Breast epithelium (tissue), 4 donors: ENCODE measurements at regions not wholly inside any gene's neighbourhood (a gene's known extent, or its start where the extent isn't known, plus 50 kb on each side); places are given as distances from the start of the nearest gene placed in this dataset.

ENCODE experiments used
- DNase-seq, 2 donors: peaks; one replicate each; pipeline ENCODE4 v3.0.0-alpha.2; 2019; ENCODE audit warnings: low spot score in 2 of 2
- H3K27ac ChIP-seq, 2 donors: fragments of 200-600 bp; sonication (generic) in 1 of 2; one replicate each; pipeline ENCODE4 v1.5.1; 2016 to 2019; ENCODE audit warnings: mild to moderate bottlenecking in 1 of 2
- H3K27me3 ChIP-seq, 2 donors: fragments of 200-600 bp; sonication (generic) in 1 of 2; one replicate each; pipeline versions ENCODE4 v1.5.1 to v1.6.0; 2017 to 2019; ENCODE audit warnings: control low read depth in 1 of 2, mild to moderate bottlenecking in 1 of 2
- H3K36me3 ChIP-seq: fragments of 200-600 bp; one replicate; pipeline ENCODE4 v1.5.1; 2019
- H3K4me1 ChIP-seq, 2 donors: fragments of 200-600 bp; sonication (generic); one replicate each; pipeline ENCODE4 v1.5.1; 2016 to 2019; ENCODE audit warnings: control low read depth in 1 of 2
- H3K4me3 ChIP-seq, 3 donors: fragments of 200-600 bp; sonication (generic); 1 replicate in 2 of 3; 2 replicates in 1 of 3; pipeline ENCODE4 v1.5.1; 2016 to 2019; ENCODE audit warnings: mild to moderate bottlenecking in 3 of 3, moderate library complexity in 2 of 3
- H3K9me3 ChIP-seq, 2 donors: fragments of 200-600 bp; sonication (generic) in 1 of 2; one replicate each; pipeline ENCODE4 v1.5.1; 2016 to 2019; ENCODE audit warnings: control low read depth in 1 of 2
- CTCF ChIP-seq, 3 donors: fragments of 450-650 bp; IDR thresholded peaks; one replicate each; pipeline ENCODE4 v1.5.1; 2016 to 2017; ENCODE audit warnings: antibody characterized with exemption in 3 of 3, mild to moderate bottlenecking in 3 of 3, moderate library complexity in 3 of 3
- POLR2A ChIP-seq: fragments of 450-650 bp; IDR thresholded peaks from one replicate; pipeline ENCODE4 v1.6.1; 2016; ENCODE audit warnings: antibody characterized with exemption, mild to moderate bottlenecking, moderate library complexity
- POLR2AphosphoS5 ChIP-seq, 3 donors: sonication (generic); formaldehyde crosslinking; IDR thresholded peaks; one replicate each; pipeline ENCODE4 v1.6.1; 2017; ENCODE audit warnings: antibody characterized with exemption in 3 of 3
- intact Hi-C: fragments of 100-400 bp; cut with DNase I; formaldehyde crosslinking; loops from one replicate; pipeline ENCODE4 v1.15.1; 2023; ENCODE audit warnings: low total_unique reads

DNA sequence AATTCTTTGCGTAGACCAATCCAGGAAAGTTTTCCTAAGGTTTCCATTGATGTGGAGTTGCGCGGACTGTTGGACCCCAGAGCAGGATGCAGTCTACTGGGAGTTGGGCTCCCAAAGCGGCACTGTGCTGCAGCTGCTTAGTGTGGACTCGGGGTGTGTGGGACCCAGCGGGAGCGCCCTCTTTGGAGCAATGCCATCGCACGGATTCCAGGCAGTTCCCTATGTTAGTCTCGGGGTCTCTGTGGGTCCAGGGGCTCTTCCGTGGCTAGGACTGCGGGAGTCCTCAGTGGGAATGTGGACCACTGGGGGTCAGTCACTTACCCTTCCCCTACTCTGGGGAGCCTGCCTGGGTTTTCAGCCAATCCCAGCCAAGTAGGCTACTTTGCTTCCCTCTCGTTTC, 151.7 kb upstream of the OLIG3 start:
- intact Hi-C loops: no loop called here
- H3K27ac ChIP-seq: no peak overlapping the region

DNA sequence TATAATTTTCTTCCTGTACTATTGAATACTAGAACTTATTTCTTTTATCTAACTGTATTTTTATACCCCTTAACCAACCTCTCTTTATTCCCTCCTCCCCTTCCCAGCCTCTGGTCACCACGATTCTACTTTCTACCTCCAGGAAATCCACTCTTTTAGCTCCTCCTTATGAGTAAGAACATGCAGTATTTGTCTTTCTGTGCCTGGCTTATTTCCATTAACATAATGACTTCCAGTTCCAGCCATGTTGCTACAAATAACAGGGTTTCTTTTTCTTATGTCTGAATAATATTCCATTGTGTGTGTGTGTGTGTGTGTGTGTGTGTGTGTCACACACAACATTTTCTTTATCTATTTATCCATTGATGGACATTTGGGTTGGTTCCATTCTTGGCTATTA, 152.3 kb upstream of the OLIG3 start:
- no peak for TF ChIP-seq POLR2AphosphoS5 (IDR thresholded peaks at IDR 0.05)
- TF ChIP-seq CTCF (IDR thresholded peaks at IDR 0.05): no peak
- no peak for TF ChIP-seq POLR2A
- intact Hi-C loops: no loop called here
- Histone ChIP-seq H3K27ac (no peak overlapping the region), H3K9me3 (no peaks in the 10 kb centered on the region), H3K4me1 (no peaks in the 10 kb centered on the region), H3K4me3 (no peak overlapping the region), H3K36me3 (no peaks in the 10 kb centered on the region), H3K27me3 (no peaks in the 10 kb centered on the region)
- no peak for DNase-seq

More for the DNA sequence above, 151.7 kb upstream of the OLIG3 start:
- Histone ChIP-seq H3K9me3 (no peaks in the 10 kb centered on the region), H3K27me3 (no peaks in the 10 kb centered on the region), H3K4me1 (no peaks in the 10 kb centered on the region), H3K36me3 (no peaks in the 10 kb centered on the region), H3K4me3 (no peak overlapping the region)
- no peak for DNase-seq
- TF ChIP-seq POLR2AphosphoS5 (IDR thresholded peaks at IDR 0.05) (no peak), CTCF (IDR thresholded peaks at IDR 0.05) (no peak), POLR2A (no peak)

GRCh38 chr6:137647762-137648447, 153.7 kb upstream of the OLIG3 start:
- Histone ChIP-seq H3K36me3 (no peaks in the 10 kb centered on the region), H3K4me1 (no peaks in the 10 kb centered on the region), H3K27me3 (no peaks in the 10 kb centered on the region), H3K4me3 (no peak overlapping the region), H3K27ac (no peak overlapping the region), H3K9me3 (peaks cover 3 to 7% of the 10 kb centered on the region in 2 donors)
- intact Hi-C loops: no loop called here
- no peak for TF ChIP-seq CTCF (IDR thresholded peaks at IDR 0.05)
- no peak for TF ChIP-seq POLR2A
- TF ChIP-seq POLR2AphosphoS5 (IDR thresholded peaks at IDR 0.05): no peak
- no peak for DNase-seq

- TF ChIP-seq CTCF (IDR thresholded peaks at IDR 0.05) (no peak), POLR2AphosphoS5 (IDR thresholded peaks at IDR 0.05) (no peak), POLR2A (no peak)
- H3K27ac ChIP-seq: no peak overlapping the region
These were observed 156.5 kb upstream of the OLIG3 start for GRCh38 chr6:137650720-137651119.

DNA sequence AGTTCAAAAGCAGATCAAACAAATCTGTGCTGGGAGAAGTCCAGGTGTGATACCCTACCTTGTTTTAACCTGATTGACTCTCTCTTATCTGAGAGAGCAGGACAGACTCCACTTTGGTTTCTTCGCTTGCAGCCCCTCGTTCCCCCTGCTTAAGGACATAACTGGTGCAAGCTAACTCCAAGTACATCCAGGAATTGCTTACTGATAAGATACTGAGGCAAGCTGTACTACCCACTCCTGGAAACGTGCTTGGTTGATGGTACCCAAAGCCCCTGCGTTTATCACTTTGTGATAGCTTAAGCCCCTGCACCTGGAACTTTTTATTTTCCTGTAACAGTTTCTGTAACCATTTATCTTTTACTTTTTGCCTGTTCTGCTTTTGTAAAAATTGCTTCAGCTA, 157.0 kb upstream of the OLIG3 start:
- Histone ChIP-seq H3K27me3 (no peaks in the 10 kb centered on the region), H3K4me3 (no peak overlapping the region), H3K36me3 (no peaks in the 10 kb centered on the region), H3K4me1 (no peaks in the 10 kb centered on the region), H3K9me3 (peaks cover 31 to 35% of the 10 kb centered on the region in 2 donors), H3K27ac (no peak overlapping the region)
- intact Hi-C loops: no loop called here
- no peak for TF ChIP-seq POLR2AphosphoS5 (IDR thresholded peaks at IDR 0.05)
- TF ChIP-seq CTCF (IDR thresholded peaks at IDR 0.05): no peak
- TF ChIP-seq POLR2A: no peak
- DNase-seq: no peak

More at GRCh38 chr6:137650720-137651119, 156.5 kb upstream of the OLIG3 start:
- Histone ChIP-seq H3K4me1 (no peaks in the 10 kb centered on the region), H3K9me3 (peaks cover 27 to 31% of the 10 kb centered on the region in 2 donors), H3K36me3 (no peaks in the 10 kb centered on the region), H3K4me3 (no peak overlapping the region), H3K27me3 (no peaks in the 10 kb centered on the region)
- no peak for DNase-seq
- intact Hi-C loops: no loop called here
